ENCODE measurements at regions not wholly inside any gene's neighbourhood (a gene's known extent, or its start where the extent isn't known, plus 50 kb on each side); places are given as distances from the start of the nearest gene placed in this dataset.

GRCh38 chr3:194077602-194078001, 58.3 kb upstream of the HES1 start:
- no peak overlapping the region for H3K23ac ChIP-seq (ENCODE audit: insufficient read length)
- no peak overlapping the region for H2AK5ac ChIP-seq (ENCODE audit: low read depth, low read length)
- H3K36me3 ChIP-seq (ENCODE audit: control insufficient read depth in 2 of 4, insufficient read depth in 4 of 4, low read length in 3 of 4), result no peaks in the 10 kb centered on the region
- H3K14ac ChIP-seq (ENCODE audit: insufficient read length), result no peak overlapping the region
- POLR2A ChIA-PET (ENCODE audit: partially characterized antibody), result no interaction called here
- no peak overlapping the region for H2BK120ac ChIP-seq (replicated peaks; ENCODE audit: low read depth, low read length)
- H3K79me2 ChIP-seq (ENCODE audit: control insufficient read depth in 1 of 2, insufficient read depth in 2 of 2, low read length in 2 of 2), result no peaks in the 10 kb centered on the region
- no peaks in the 10 kb centered on the region for H4K20me1 ChIP-seq (replicated peaks in 1 of 2; ENCODE audit: control insufficient read depth in 1 of 2, insufficient read depth in 2 of 2, low read length in 2 of 2)
- H2BK12ac ChIP-seq (ENCODE audit: low read depth, low read length), result no peak overlapping the region
- DNase-seq (ENCODE audit: low read depth in 1 of 2, low spot score in 2 of 2) (no peak), FAIRE-seq (no peak)
- WGBS, 2 experiments (ENCODE audit: extremely low coverage in 1 of 2, insufficient coverage in 1 of 2, insufficient read length in 1 of 2, insufficient replicate concordance in 2 of 2, low coverage in 1 of 2, low lambda C conversion rate in 2 of 2, missing lambda C conversion rate in 1 of 2), result 91% methylated on average over 2 of the region's 2 CpGs; no CpG with 5 or more reads in 1 of the 2 experiments
- H3K4ac ChIP-seq (replicated peaks; ENCODE audit: insufficient read length, low read depth, low read length), result no peak overlapping the region
- H3K9me3 ChIP-seq (ENCODE audit: insufficient read depth in 2 of 2, low read depth in 1 of 2, low read length in 1 of 2), result no peaks in the 10 kb centered on the region
- no peaks in the 10 kb centered on the region; the same call in 1 of the 2 replicates for H3K23me2 ChIP-seq (ENCODE audit: low read depth, low read length)
- H3K79me1 ChIP-seq (ENCODE audit: low read depth, low read length), result no peaks in the 10 kb centered on the region
- no peaks in the 10 kb centered on the region; a peak in 1 of 7 replicates for H3K4me1 ChIP-seq (replicated peaks in 1 of 4; ENCODE audit: control insufficient read depth in 3 of 4, insufficient read depth in 4 of 4, low read length in 3 of 4)
- H4K5ac ChIP-seq (ENCODE audit: insufficient read length, low read depth, low read length), result no peak overlapping the region
- H3K18ac ChIP-seq (ENCODE audit: extremely low read depth, low read length), result no peak overlapping the region
- peak overlapping the region; percentile 61; the same call in 1 of the 2 replicates for H2BK15ac ChIP-seq (ENCODE audit: low read length)
- no peaks in the 10 kb centered on the region; a peak in 3 of 7 replicates for H3K27me3 ChIP-seq (replicated peaks in 1 of 4; ENCODE audit: control insufficient read depth in 3 of 4, extremely low read depth in 1 of 4, insufficient read depth in 3 of 4, low read length in 3 of 4)
- H2BK5ac ChIP-seq (ENCODE audit: low read depth, low read length), result no peak overlapping the region
- no peak overlapping the region for H4K91ac ChIP-seq (replicated peaks; ENCODE audit: insufficient read length, low read length)
- no peak overlapping the region for H3K56ac ChIP-seq (replicated peaks; ENCODE audit: insufficient read length, low read depth, low read length)
- H2BK20ac ChIP-seq (ENCODE audit: low read length), result no peak overlapping the region
- H2AFZ ChIP-seq (ENCODE audit: low read length), result no peak overlapping the region
- no peak overlapping the region for H3K4me3 ChIP-seq (ENCODE audit: extremely low read depth in 1 of 4, insufficient read depth in 2 of 4, low read depth in 3 of 4, low read length in 4 of 4)
- CTCF ChIA-PET (ENCODE audit: partially characterized antibody), result interaction anchor here (1.1 to 1.5 kb wide), 5 partner anchors 8 to 238 kb away, joined by 3 to 6 read pairs (median 3); no protein-coding TSS in a partner anchor
- no peak overlapping the region for H3K27ac ChIP-seq (ENCODE audit: low read depth, low read length)
- H3K4me2 ChIP-seq (ENCODE audit: insufficient read depth in 1 of 2, low read depth in 2 of 2, low read length in 2 of 2), result no peak overlapping the region
- no peak overlapping the region for H4K8ac ChIP-seq (ENCODE audit: extremely low read depth, insufficient read depth, low read length)
- H3K9ac ChIP-seq (replicated peaks in 1 of 4; ENCODE audit: extremely low read depth in 1 of 4, low read depth in 3 of 4, low read length in 3 of 4), result no peak overlapping the region
- no peak for TF ChIP-seq RAD21 (IDR thresholded peaks at IDR 0.05 in 1 of 2, conservative IDR thresholded peaks at IDR 0.05 in 1 of 2; ENCODE audit: low read depth in 2 of 2, low read length in 2 of 2)
- TF ChIP-seq KDM4A (IDR thresholded peaks at IDR 0.05; ENCODE audit: low read depth, low read length, severe bottlenecking), result no peak
- TF ChIP-seq CTCF (IDR thresholded peaks at IDR 0.05; ENCODE audit: control extremely low read depth in 1 of 3, insufficient read depth in 1 of 3, low read depth in 1 of 3, low read length in 3 of 3), result no peak
- TF ChIP-seq GABPA (IDR thresholded peaks at IDR 0.05; ENCODE audit: borderline replicate concordance, insufficient read depth, low read length), result no peak
- TF ChIP-seq HDAC6 (IDR thresholded peaks at IDR 0.05; ENCODE audit: low read depth, low read length), result no peak
- TF ChIP-seq BCL11A (IDR thresholded peaks at IDR 0.05; ENCODE audit: low read depth in 2 of 2, low read length in 2 of 2), result no peak
- no peak for TF ChIP-seq CREB1 (IDR thresholded peaks at IDR 0.05)
- no peak for TF ChIP-seq CBX5 (IDR thresholded peaks at IDR 0.05; ENCODE audit: low read depth, low read length)
- no peak for TF ChIP-seq SIRT6 (IDR thresholded peaks at IDR 0.05; ENCODE audit: low read length)
- no peak for TF ChIP-seq SRF (IDR thresholded peaks at IDR 0.05; ENCODE audit: low read depth, low read length)
- no peak for TF ChIP-seq BACH1 (IDR thresholded peaks at IDR 0.05; ENCODE audit: low read length)

Measured in H1 (cell line).